Stimulated activated memory B cell treated with anti-CD40 and anti-IgM and Interleukin-4, amounts not matched to agents 10 μg/mL and 1 μg/mL and 100 μg/mL, for 72 hours (primary cell): ENCODE measurements at regions not wholly inside any gene's neighbourhood (a gene's known extent, or its start where the extent isn't known, plus 50 kb on each side); places are given as distances from the start of the nearest gene placed in this dataset.
A peak's percentile ranks its signal among the peaks of the same experiment; 100 is the strongest.

Experiments used
- ATAC-seq: fragments of 150-1000 bp; cut with Tn5 transposase; 2 replicates; pipeline ENCODE4 v1.10.0; 2021
- H3K27ac Mint-ChIP-seq: one replicate; pipeline ENCODE4 v1.8.0; 2022; ENCODE audit warnings: mild to moderate bottlenecking, mixed read lengths
- H3K27me3 Mint-ChIP-seq: one replicate; pipeline ENCODE4 v1.8.0; 2022; ENCODE audit warnings: mixed read lengths
- H3K36me3 Mint-ChIP-seq: one replicate; pipeline ENCODE4 v1.8.0; 2022; ENCODE audit warnings: mixed read lengths
- H3K4me1 Mint-ChIP-seq: one replicate; pipeline ENCODE4 v1.8.0; 2022; ENCODE audit warnings: mixed read lengths
- H3K4me3 Mint-ChIP-seq: one replicate; pipeline ENCODE4 v1.8.0; 2022; ENCODE audit warnings: mild to moderate bottlenecking, moderate library complexity, mixed read lengths
- H3K9me3 Mint-ChIP-seq: one replicate; pipeline ENCODE4 v1.8.0; 2022; ENCODE audit warnings: mixed read lengths

GRCh38 chr12:88305254-88305890, 163.3 kb downstream of the TMTC3 start:
- ATAC-seq: no peak
- Mint-ChIP-seq H3K4me3 (no peak overlapping the region), H3K27me3 (no peaks in the 10 kb centered on the region), H3K36me3 (no peaks in the 10 kb centered on the region), H3K9me3 (no peaks in the 10 kb centered on the region), H3K4me1 (no peaks in the 10 kb centered on the region), H3K27ac (no peak overlapping the region)

- H3K4me3 Mint-ChIP-seq: no peak overlapping the region
- H3K27ac Mint-ChIP-seq: no peak overlapping the region
- H3K4me1 Mint-ChIP-seq: no peaks in the 10 kb centered on the region
- no peaks in the 10 kb centered on the region for H3K36me3 Mint-ChIP-seq
- H3K27me3 Mint-ChIP-seq: no peaks in the 10 kb centered on the region
- no peak for ATAC-seq
- H3K9me3 Mint-ChIP-seq: no peaks in the 10 kb centered on the region
Observed at GRCh38 chr12:88306471-88307069, 164.5 kb downstream of the TMTC3 start.

- H3K4me1 Mint-ChIP-seq: no peaks in the 10 kb centered on the region
- ATAC-seq: no peak
Observed at GRCh38 chr12:88307961-88308360, 165.9 kb downstream of the TMTC3 start.

GRCh38 chr12:88308825-88309224, 166.7 kb downstream of the TMTC3 start:
- H3K27ac Mint-ChIP-seq: no peak overlapping the region
- no peaks in the 10 kb centered on the region for H3K9me3 Mint-ChIP-seq
- no peaks in the 10 kb centered on the region for H3K27me3 Mint-ChIP-seq
- H3K4me3 Mint-ChIP-seq: no peak overlapping the region
- no peaks in the 10 kb centered on the region for H3K36me3 Mint-ChIP-seq
- no peaks in the 10 kb centered on the region for H3K4me1 Mint-ChIP-seq
- no peak for ATAC-seq

More at GRCh38 chr12:88307961-88308360, 165.9 kb downstream of the TMTC3 start:
- Mint-ChIP-seq H3K27me3 (no peaks in the 10 kb centered on the region), H3K9me3 (no peaks in the 10 kb centered on the region), H3K27ac (no peak overlapping the region), H3K36me3 (no peaks in the 10 kb centered on the region), H3K4me3 (no peak overlapping the region)

- Mint-ChIP-seq H3K36me3 (no peaks in the 10 kb centered on the region), H3K4me3 (no peak overlapping the region), H3K27ac (no peak overlapping the region), H3K9me3 (no peaks in the 10 kb centered on the region), H3K4me1 (no peaks in the 10 kb centered on the region), H3K27me3 (no peaks in the 10 kb centered on the region)
- ATAC-seq: no peak
Observed at GRCh38 chr12:88309546-88309945, 167.4 kb downstream of the TMTC3 start.

GRCh38 chr12:88310069-88310468, 168.0 kb downstream of the TMTC3 start:
- no peak for ATAC-seq
- H3K9me3 Mint-ChIP-seq: no peaks in the 10 kb centered on the region
- no peaks in the 10 kb centered on the region for H3K27me3 Mint-ChIP-seq
- H3K4me1 Mint-ChIP-seq: no peaks in the 10 kb centered on the region
- no peak overlapping the region for H3K27ac Mint-ChIP-seq
- no peaks in the 10 kb centered on the region for H3K36me3 Mint-ChIP-seq
- H3K4me3 Mint-ChIP-seq: no peak overlapping the region

- Mint-ChIP-seq H3K9me3 (no peaks in the 10 kb centered on the region), H3K4me3 (no peak overlapping the region), H3K4me1 (no peaks in the 10 kb centered on the region), H3K27ac (no peak overlapping the region), H3K27me3 (no peaks in the 10 kb centered on the region), H3K36me3 (no peaks in the 10 kb centered on the region)
- no peak for ATAC-seq
Observed at GRCh38 chr12:88310666-88311065, 168.6 kb downstream of the TMTC3 start.

GRCh38 chr12:88313554-88313953, 171.4 kb downstream of the TMTC3 start:
- H3K4me3 Mint-ChIP-seq: no peak overlapping the region
- no peaks in the 10 kb centered on the region for H3K4me1 Mint-ChIP-seq
- no peaks in the 10 kb centered on the region for H3K36me3 Mint-ChIP-seq
- H3K27ac Mint-ChIP-seq: no peak overlapping the region
- no peaks in the 10 kb centered on the region for H3K9me3 Mint-ChIP-seq
- no peak for ATAC-seq
- H3K27me3 Mint-ChIP-seq: no peaks in the 10 kb centered on the region

- Mint-ChIP-seq H3K4me1 (no peaks in the 10 kb centered on the region), H3K9me3 (no peaks in the 10 kb centered on the region), H3K27me3 (no peaks in the 10 kb centered on the region), H3K36me3 (no peaks in the 10 kb centered on the region), H3K4me3 (no peak overlapping the region), H3K27ac (no peak overlapping the region)
- ATAC-seq: no peak
Observed at GRCh38 chr12:88314706-88315105, 172.6 kb downstream of the TMTC3 start.

- Mint-ChIP-seq H3K36me3 (no peaks in the 10 kb centered on the region), H3K9me3 (no peaks in the 10 kb centered on the region), H3K27ac (no peak overlapping the region), H3K27me3 (no peaks in the 10 kb centered on the region), H3K4me1 (no peaks in the 10 kb centered on the region), H3K4me3 (no peak overlapping the region)
- ATAC-seq: no peak
Observed at GRCh38 chr12:88318726-88319125, 176.6 kb downstream of the TMTC3 start.

GRCh38 chr12:88325076-88325815, 183.1 kb downstream of the TMTC3 start:
- Mint-ChIP-seq H3K27ac (no peak overlapping the region), H3K4me1 (no peaks in the 10 kb centered on the region), H3K27me3 (no peaks in the 10 kb centered on the region), H3K9me3 (no peaks in the 10 kb centered on the region), H3K36me3 (no peaks in the 10 kb centered on the region), H3K4me3 (no peak overlapping the region)
- ATAC-seq: no peak

GRCh38 chr12:88325816-88326189, 183.7 kb downstream of the TMTC3 start:
- Mint-ChIP-seq H3K27ac (no peak overlapping the region), H3K4me1 (no peaks in the 10 kb centered on the region), H3K4me3 (no peak overlapping the region), H3K9me3 (no peaks in the 10 kb centered on the region), H3K27me3 (no peaks in the 10 kb centered on the region), H3K36me3 (no peaks in the 10 kb centered on the region)
- no peak for ATAC-seq

GRCh38 chr12:88327276-88327675, 185.2 kb downstream of the TMTC3 start:
- Mint-ChIP-seq H3K4me1 (no peaks in the 10 kb centered on the region), H3K4me3 (no peak overlapping the region), H3K27me3 (no peaks in the 10 kb centered on the region), H3K36me3 (no peaks in the 10 kb centered on the region), H3K9me3 (no peaks in the 10 kb centered on the region), H3K27ac (no peak overlapping the region)
- no peak for ATAC-seq

- Mint-ChIP-seq H3K4me1 (no peaks in the 10 kb centered on the region), H3K36me3 (no peaks in the 10 kb centered on the region)
Observed at GRCh38 chr12:88328090-88328489, 186.0 kb downstream of the TMTC3 start.

GRCh38 chr12:88329833-88330232, 187.7 kb downstream of the TMTC3 start:
- H3K27me3 Mint-ChIP-seq: no peaks in the 10 kb centered on the region
- no peaks in the 10 kb centered on the region for H3K4me1 Mint-ChIP-seq
- no peak overlapping the region for H3K27ac Mint-ChIP-seq
- no peaks in the 10 kb centered on the region for H3K9me3 Mint-ChIP-seq
- H3K4me3 Mint-ChIP-seq: no peak overlapping the region
- no peaks in the 10 kb centered on the region for H3K36me3 Mint-ChIP-seq
- ATAC-seq: no peak

More at GRCh38 chr12:88328090-88328489, 186.0 kb downstream of the TMTC3 start:
- ATAC-seq: no peak
- H3K27me3 Mint-ChIP-seq: no peaks in the 10 kb centered on the region
- H3K9me3 Mint-ChIP-seq: no peaks in the 10 kb centered on the region
- H3K4me3 Mint-ChIP-seq: no peak overlapping the region
- H3K27ac Mint-ChIP-seq: no peak overlapping the region

- Mint-ChIP-seq H3K27ac (no peak overlapping the region), H3K4me1 (no peaks in the 10 kb centered on the region), H3K27me3 (no peaks in the 10 kb centered on the region), H3K4me3 (no peak overlapping the region), H3K36me3 (no peaks in the 10 kb centered on the region), H3K9me3 (no peaks in the 10 kb centered on the region)
- ATAC-seq: peak; percentile 25
Observed at GRCh38 chr12:88334271-88334670, 192.2 kb downstream of the TMTC3 start.
